Aorta (tissue), 5 donors: ENCODE measurements at regions not wholly inside any gene's neighbourhood (a gene's known extent, or its start where the extent isn't known, plus 50 kb on each side); places are given as distances from the start of the nearest gene placed in this dataset.

ENCODE experiments used
- ATAC-seq: fragments of 200-7000 bp; cut with Tn5 transposase; one replicate; pipeline ENCODE4 v1.9.1; 2022; ENCODE audit warnings: moderate library complexity; ENCODE audit not compliant: low FRiP score
- DNase-seq, 2 donors: peaks; one replicate each; pipeline ENCODE4 v3.0.0-alpha.2; 2020
- H3K27ac ChIP-seq, 2 donors: one replicate each; pipeline ENCODE4 v1.5.1; 2013; ENCODE audit warnings: low read length in 2 of 2, mild to moderate bottlenecking in 2 of 2, moderate library complexity in 2 of 2, control low read depth in 1 of 2, inconsistent platforms in 1 of 2, low read depth in 1 of 2
- H3K27me3 ChIP-seq, 2 donors: one replicate each; pipeline ENCODE4 v1.6.1; 2013; ENCODE audit warnings: control low read depth in 1 of 2, low read length in 1 of 2, mild to moderate bottlenecking in 1 of 2, moderate library complexity in 1 of 2; ENCODE audit not compliant: insufficient read depth in 2 of 2, control insufficient read depth in 1 of 2
- H3K36me3 ChIP-seq, 2 donors: one replicate each; pipeline ENCODE4 v1.6.1; 2013; ENCODE audit warnings: control low read depth in 1 of 2, low read length in 1 of 2, mild to moderate bottlenecking in 1 of 2; ENCODE audit not compliant: insufficient read depth in 2 of 2, control insufficient read depth in 1 of 2
- H3K4me1 ChIP-seq, 2 donors: one replicate each; pipeline ENCODE4 v1.6.1; 2013; ENCODE audit warnings: low read length in 2 of 2, control low read depth in 1 of 2, mild to moderate bottlenecking in 1 of 2, moderate library complexity in 1 of 2; ENCODE audit not compliant: insufficient read depth in 2 of 2, control insufficient read depth in 1 of 2
- H3K4me3 ChIP-seq, 2 donors: one replicate each; pipeline ENCODE4 v1.5.1; 2013; ENCODE audit warnings: low read length in 2 of 2, control low read depth in 1 of 2, mild to moderate bottlenecking in 1 of 2
- H3K9me3 ChIP-seq: one replicate; pipeline ENCODE4 v1.6.1; 2013; ENCODE audit warnings: mild to moderate bottlenecking, low read length; ENCODE audit not compliant: control insufficient read depth
- WGBS, 2 donors: extraction: QIAGEN DNeasy Blood & Tissue Kit; methylation state at CpG; one replicate each; pipeline ENCODE4 v1.1.7; 2013; 5-methylcytosine and 5-hydroxymethylcytosine counted together
- intact Hi-C, 2 donors: fragments of 100-400 bp; cut with DNase I; formaldehyde crosslinking; loops; one replicate each; pipeline versions ENCODE4 v1.14.2 to v1.15.0; 2022
- donor health status: healthy with polysubstance abuse.
- donor health status: Bipolar disorder and iron deficiency.
- donor health status: DM: no; HTN: no; CAD: no.
- donor health status: DM: no; HTN: no; CAD: no.
- donor health status: DM: yes; HTN: yes; CAD: no.

DNA sequence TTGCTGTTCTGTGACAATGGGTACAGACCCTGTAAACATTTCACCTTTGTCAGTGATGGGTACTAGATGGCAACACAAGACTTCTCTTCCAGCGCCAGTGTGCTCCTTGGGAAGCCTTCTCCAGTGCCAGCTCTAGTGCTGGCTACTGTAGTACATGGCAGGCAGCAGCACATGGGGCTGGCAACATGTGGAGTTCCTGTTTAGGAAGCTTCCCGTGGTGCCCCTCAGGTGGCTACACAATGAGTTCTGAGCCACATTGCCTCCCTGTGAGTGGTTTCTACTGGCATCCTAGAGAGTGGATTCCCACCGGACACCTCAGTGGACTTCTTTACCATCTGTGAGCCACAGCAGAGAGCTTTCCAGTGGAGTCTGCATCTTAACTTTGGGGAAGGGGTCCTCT lies 302.1 kb downstream of the CYRIA start:
- intact Hi-C loops: no loop called here
- Histone ChIP-seq H3K36me3 (no peaks in the 10 kb centered on the region), H3K4me1 (no peaks in the 10 kb centered on the region), H3K4me3 (no peak overlapping the region), H3K9me3 (peaks cover 2% of the 10 kb centered on the region), H3K27ac (no peak overlapping the region), H3K27me3 (no peaks in the 10 kb centered on the region)
- WGBS, 2 donors: 81 to 85% methylated on average over 3 of the region's 3 CpGs
- ATAC-seq (no peak), DNase-seq (no peak)

DNA sequence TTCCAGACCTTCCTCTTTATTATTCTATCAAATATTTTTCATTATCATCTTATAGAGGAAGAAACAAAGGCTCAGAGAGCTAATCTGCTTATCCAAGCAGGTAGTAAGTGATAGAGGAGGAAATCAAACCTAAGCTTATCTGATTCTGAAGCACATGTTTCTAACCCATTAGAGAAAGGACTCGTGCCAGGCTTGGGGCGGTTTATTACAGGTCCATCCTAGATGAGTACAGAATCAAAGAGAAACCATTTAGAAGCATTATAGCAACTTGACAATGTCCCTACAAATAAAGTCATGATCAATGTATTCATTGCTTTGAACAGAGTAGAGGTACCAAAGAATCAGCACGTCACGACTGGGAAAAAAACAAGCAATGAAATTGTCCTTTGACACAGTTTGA lies 303.0 kb downstream of the CYRIA start:
- WGBS, 2 donors: 74 to 80% methylated on average over 4 of the region's 4 CpGs
- no peak for ATAC-seq

DNA sequence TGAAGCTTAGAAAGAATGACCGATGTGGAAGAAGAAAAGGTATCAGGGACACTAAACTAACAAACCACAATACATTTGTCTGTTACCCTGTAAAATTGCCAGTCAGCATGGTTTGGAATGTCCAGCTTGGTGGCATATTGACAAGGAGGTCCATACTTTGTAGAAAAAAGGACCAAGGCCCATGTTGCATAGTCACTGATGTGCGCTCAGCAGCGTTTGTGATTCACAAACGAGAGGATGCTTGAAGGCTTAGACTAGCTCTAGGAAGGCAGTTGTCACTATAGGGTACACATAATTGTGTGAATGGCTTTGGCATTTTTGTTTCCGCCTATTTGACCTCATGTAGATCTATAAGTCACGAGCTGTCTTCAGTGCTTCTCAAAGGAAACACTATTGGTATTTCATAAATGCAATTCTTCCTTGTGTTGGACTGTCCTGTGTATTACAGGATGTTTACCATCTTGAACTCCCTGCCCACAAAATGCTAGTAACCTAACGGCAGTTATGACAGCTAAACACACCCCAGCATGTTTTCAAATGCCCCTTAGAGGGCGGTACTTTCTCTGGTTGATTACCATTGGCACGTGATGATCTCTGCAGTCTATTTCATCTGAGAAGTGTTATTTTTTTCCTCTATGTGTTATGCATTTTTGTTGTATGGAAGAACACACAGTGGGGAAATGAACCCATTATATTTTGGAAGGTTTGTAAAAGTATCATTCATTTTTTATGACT lies 304.2 kb downstream of the CYRIA start:
- Histone ChIP-seq H3K27me3 (no peaks in the 10 kb centered on the region), H3K36me3 (no peaks in the 10 kb centered on the region), H3K27ac (no peak overlapping the region), H3K4me3 (no peak overlapping the region), H3K4me1 (no peaks in the 10 kb centered on the region), H3K9me3 (peaks cover 2% of the 10 kb centered on the region)
- no peak for DNase-seq
- WGBS, 2 donors: 66 to 74% methylated on average over 9 of the region's 9 CpGs
- ATAC-seq: no peak
- intact Hi-C loops: no loop called here

More for the DNA sequence above, 303.0 kb downstream of the CYRIA start:
- Histone ChIP-seq H3K27ac (no peak overlapping the region), H3K4me1 (no peaks in the 10 kb centered on the region), H3K36me3 (no peaks in the 10 kb centered on the region), H3K4me3 (no peak overlapping the region), H3K27me3 (no peaks in the 10 kb centered on the region), H3K9me3 (peaks cover 2% of the 10 kb centered on the region)
- intact Hi-C loops: no loop called here
- DNase-seq: no peak

DNA sequence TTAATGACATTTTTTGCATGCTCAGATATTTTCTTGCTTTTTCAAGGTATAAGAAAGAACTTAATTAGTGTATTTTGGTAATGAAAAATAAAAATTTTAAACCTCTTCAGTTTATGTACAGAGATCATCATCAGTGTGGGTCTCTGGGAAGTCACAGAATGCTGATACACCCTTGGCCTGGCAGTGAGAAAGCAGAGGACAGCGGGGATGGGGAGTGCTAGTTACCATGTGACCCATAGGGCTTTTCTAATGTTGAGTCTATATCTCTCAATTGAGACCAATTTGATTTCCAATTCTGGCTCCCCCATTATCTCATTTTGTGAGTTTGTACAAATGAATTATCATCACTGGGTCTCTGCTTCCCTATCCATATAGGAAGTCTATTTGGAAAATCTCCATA lies 305.7 kb downstream of the CYRIA start:
- H3K4me1 ChIP-seq: no peaks in the 10 kb centered on the region
- no peaks in the 10 kb centered on the region for H3K36me3 ChIP-seq
- DNase-seq (no peak), ATAC-seq (no peak)
- intact Hi-C loops: no loop called here
- peaks cover 2% of the 10 kb centered on the region for H3K9me3 ChIP-seq
- H3K4me3 ChIP-seq: no peak overlapping the region
- 83 to 87% methylated on average over 1 of the region's 1 CpG for WGBS, 2 donors
- H3K27me3 ChIP-seq: no peaks in the 10 kb centered on the region
- H3K27ac ChIP-seq: no peak overlapping the region

DNA sequence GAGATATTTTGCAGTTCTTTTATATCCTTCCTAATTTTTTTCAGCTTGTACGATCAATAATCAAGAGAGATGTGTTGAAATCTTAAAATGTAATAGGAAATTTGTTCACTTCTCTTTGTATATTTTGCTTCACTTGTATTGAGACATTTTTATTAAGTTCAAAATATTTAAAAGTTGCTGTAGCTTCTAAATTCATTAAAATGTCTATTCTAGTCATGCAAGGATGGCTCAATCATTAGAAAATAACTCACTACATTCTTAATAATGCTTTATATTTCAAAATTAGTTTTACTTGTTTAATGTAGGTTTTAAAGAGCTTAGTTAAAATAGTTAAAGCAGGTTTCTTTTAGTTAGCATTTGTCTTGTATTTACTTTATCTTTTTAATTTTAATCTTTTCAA lies 308.4 kb downstream of the CYRIA start:
- DNase-seq: no peak
- ATAC-seq: no peak
- H3K36me3 ChIP-seq: no peaks in the 10 kb centered on the region
- H3K9me3 ChIP-seq: no peaks in the 10 kb centered on the region
- no peak overlapping the region for H3K4me3 ChIP-seq
- WGBS, 2 donors: 90 to 98% methylated on average over 1 of the region's 1 CpG
- no peaks in the 10 kb centered on the region for H3K27me3 ChIP-seq
- intact Hi-C loops: no loop called here
- no peaks in the 10 kb centered on the region for H3K4me1 ChIP-seq
- H3K27ac ChIP-seq: no peak overlapping the region

DNA sequence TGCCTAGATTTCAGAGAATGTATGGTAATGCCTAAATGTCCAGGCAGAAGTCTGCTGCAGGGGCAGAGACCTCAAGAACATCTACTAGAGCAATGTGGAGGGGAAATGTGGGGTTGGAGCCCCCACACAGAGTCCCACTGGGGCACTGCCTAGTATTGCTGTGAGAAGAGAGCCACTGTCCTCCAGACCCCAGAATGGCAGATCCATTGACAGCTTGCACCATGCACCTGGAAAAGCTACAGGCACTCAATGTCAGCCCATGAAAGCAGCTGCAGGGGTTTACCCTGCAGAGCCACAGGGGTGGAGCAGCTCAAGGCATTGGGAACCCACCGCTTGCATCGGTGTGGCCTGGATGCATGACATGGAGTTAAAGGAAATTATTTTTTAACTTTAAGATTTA lies 314.1 kb downstream of the CYRIA start:
- no peaks in the 10 kb centered on the region for H3K36me3 ChIP-seq
- 94 to 98% methylated on average over 2 of the region's 2 CpGs for WGBS, 2 donors
- no peaks in the 10 kb centered on the region for H3K9me3 ChIP-seq
- H3K27me3 ChIP-seq: no peaks in the 10 kb centered on the region
- intact Hi-C loops: no loop called here
- ATAC-seq: no peak
- no peak overlapping the region for H3K4me3 ChIP-seq
- H3K4me1 ChIP-seq: no peaks in the 10 kb centered on the region
- H3K27ac ChIP-seq: no peak overlapping the region
- DNase-seq: no peak

DNA sequence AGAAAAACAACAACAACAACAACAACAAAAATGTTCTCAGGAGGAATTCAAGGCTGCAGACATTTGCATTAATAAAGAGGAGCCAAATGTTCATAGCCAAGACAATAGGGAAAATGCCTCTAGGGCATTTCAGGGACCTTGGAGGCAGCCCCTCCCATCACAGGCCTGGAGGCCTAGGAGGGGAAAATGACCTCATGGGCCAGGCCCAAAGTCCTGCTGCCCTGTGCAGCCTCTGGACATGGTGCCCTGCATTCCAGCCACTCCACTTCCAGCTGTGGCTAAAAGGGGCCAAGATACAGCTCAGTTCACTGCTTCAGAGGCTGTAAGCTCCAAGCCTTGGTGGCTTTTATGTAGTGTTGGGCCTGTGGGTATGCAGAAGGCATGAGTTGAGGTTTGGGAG lies 314.5 kb downstream of the CYRIA start:
- Histone ChIP-seq H3K4me3 (no peak overlapping the region), H3K9me3 (no peaks in the 10 kb centered on the region), H3K4me1 (no peaks in the 10 kb centered on the region), H3K36me3 (no peaks in the 10 kb centered on the region), H3K27me3 (no peaks in the 10 kb centered on the region), H3K27ac (no peak overlapping the region)
- DNase-seq (no peak), ATAC-seq (no peak)
- intact Hi-C loops: no loop called here

DNA sequence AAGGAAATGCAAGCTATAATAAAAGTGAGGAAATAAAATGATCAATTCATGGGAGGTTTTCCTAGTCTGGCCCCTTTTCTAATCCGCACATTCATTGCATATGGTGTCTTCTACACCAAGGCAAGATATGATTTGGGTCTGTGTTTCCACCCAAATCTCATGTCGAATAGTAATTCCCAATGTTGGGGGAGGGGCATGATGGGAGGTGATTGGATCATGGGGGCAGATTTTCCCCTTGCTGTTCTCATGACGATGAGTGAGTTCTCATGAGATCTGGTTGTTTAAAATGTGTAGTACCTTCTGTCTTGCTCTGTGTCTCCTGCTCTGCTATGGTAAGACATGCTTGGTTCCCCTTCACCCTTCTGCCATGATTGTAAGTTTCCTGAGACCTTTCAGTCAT lies 315.4 kb downstream of the CYRIA start:
- Histone ChIP-seq H3K4me1 (no peaks in the 10 kb centered on the region), H3K27ac (no peak overlapping the region), H3K9me3 (no peaks in the 10 kb centered on the region), H3K4me3 (no peak overlapping the region), H3K27me3 (no peaks in the 10 kb centered on the region), H3K36me3 (no peaks in the 10 kb centered on the region)
- intact Hi-C loops: no loop called here
- 54 to 61% methylated on average over 3 of the region's 3 CpGs for WGBS, 2 donors
- ATAC-seq (no peak), DNase-seq (no peak)

DNA sequence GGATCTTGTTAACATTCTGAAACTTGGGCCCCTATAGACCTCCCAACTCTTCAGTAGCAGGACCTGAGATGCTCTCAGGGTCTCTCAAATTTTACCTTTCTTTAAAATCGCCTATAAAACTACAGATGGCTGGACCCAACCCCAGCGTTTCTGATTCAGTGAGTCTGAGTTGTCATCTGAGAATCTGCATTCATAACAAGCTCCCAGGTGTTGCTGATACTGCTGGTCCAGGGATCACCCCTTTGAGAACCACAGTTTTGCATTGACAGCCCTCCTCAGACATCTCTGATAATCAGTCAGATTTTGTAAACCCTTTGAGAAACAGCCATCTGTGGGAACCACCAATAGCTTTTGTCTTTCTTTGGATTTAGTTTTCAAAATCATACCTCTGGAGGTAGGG lies 315.8 kb downstream of the CYRIA start:
- intact Hi-C loops: no loop called here
- WGBS, 2 donors: 19 to 20% methylated on average over 2 of the region's 2 CpGs
- Histone ChIP-seq H3K36me3 (no peaks in the 10 kb centered on the region), H3K4me1 (no peaks in the 10 kb centered on the region), H3K27ac (no peak overlapping the region), H3K9me3 (no peaks in the 10 kb centered on the region), H3K4me3 (no peak overlapping the region), H3K27me3 (no peaks in the 10 kb centered on the region)
- no peak for ATAC-seq
- DNase-seq: no peak
